GM19035 (cell line): ENCODE measurements at regions not wholly inside any gene's neighbourhood (a gene's known extent, or its start where the extent isn't known, plus 50 kb on each side); places are given as distances from the start of the nearest gene placed in this dataset.

Source experiments
- ATAC-seq: cut with Tn5 transposase; IDR thresholded peaks from one replicate; pipeline ENCODE4 v1.9.1; 2021; ENCODE audit not compliant: unreplicated experiment

DNA sequence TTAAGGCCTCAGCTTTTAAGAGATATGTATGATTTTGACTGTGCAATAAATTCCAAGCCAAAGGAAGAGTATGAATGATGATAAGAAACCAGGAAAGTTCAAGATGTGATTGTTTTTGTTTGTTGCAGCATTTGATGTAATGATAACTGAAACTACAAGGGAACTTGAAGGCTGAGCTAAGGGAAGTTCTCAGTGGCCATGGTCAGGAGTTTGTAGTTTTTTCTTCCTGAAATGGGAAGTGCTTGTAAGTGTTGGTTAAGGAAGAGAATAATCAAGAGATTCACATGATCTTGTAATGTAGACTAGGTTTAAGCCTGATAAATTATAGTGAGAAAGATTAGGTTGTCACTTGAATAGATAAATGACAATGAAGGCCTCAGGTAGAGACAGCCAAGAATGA, 53.4 kb downstream of the PTCHD4 start:
- ATAC-seq = no peak

DNA sequence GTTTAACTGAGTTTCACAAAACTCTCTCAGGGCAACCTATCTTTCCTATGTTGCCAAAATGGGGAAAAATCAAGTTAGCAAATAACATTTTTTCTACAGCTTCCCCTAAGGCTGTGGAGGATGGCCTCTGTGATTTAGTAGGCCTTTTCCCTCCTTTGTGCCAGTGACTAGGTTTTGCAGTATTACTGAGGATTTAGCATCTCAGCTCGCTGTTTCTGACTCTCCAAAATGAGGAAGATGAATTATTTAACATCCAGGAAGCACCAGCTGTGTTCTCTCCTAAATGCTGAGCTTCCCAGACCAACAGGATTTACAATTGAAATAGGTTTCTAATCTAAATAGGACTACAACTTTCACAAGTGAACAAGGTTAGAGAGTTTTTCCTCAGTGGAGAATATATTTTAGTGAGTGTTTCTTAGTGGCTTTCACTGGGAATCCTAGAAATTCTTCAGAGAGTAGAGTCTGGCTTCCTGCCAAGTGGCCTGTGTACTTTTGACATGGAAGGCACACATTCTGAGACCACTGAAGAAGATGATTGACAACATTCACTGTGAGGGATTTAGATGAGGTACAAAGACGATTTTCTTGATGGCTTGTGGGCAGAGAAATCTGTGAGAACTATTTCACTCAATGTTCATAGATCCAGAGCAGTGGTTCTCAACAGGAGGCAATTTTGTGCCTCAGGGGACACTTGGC, 62.4 kb downstream of the PTCHD4 start:
- ATAC-seq = no peak

DNA sequence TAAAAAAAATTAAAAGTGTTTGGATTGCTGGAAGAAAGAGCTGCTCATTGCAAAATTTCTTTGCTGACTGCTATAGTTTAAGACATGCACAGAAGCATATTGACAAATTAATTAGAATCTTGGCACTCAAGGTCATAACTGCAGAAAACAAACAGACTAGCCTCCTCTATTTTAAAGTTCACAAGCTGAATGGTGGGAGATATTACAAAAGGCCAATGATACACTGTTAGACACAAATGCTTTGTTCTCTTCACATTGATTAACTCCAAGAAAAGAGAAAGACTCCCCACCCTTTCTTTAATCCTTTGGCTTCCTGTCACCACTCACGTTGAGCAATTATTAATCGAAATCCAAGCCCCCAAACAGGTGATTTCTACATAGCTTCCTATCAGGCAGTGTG, 69.1 kb downstream of the PTCHD4 start:
- no peak for ATAC-seq

DNA sequence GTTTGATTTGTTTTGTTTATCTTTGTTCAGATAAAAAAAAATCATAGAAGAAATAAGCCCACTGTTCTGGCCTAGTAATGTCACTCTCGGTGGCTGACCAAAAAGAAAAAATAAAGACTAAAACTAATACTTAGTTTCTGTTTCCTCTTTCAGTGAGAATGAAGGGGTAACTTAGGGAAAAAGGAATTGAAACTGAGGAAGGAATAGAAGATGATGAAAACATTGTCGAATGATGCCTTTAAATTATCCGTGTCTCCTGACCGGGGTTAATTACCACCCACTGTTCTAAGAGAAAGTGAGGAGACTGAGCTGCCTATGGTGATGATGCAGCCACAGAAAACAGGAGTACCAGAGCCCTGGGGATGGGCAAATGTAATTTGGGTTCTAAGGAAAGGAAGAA, 73.1 kb downstream of the PTCHD4 start:
- no peak for ATAC-seq

DNA sequence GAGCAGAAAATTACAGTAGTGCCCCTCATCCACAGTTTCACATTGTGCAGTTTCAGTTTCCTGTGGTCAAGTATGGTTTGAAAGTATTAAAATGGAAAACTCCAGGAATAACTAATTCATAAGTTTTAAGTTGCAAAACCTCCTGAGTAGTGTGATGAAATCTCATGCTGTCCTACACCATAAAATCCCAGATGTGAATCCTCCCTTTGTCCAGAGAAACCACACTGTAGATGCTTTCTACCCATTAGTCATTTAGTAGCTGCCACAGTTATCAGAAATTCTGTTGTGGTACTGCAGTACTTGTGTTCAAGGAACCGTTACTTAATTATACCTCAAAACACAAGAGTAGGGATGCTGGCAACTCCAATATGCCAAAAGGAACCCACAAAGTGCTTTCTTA, 74.7 kb downstream of the PTCHD4 start:
- no peak for ATAC-seq

DNA sequence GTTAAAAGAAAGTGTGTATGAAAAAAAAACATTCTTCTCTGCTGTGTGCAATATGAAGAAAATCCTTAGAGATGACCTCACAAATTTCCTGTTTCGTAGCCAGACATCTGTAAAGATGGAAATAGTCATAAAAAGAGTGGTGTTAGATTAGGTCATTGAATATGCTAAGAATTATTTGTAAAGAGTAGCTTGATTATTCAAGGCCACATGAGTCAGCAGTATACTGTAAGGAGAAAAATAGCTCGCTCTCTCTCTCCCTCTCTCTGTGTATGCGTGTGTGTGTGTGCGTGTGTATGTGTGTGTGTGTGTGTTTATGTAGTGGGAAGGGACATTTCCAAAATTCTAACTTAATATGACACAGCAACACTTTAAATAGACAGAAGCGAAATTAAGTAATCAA, 78.8 kb downstream of the PTCHD4 start:
- ATAC-seq = no peak

DNA sequence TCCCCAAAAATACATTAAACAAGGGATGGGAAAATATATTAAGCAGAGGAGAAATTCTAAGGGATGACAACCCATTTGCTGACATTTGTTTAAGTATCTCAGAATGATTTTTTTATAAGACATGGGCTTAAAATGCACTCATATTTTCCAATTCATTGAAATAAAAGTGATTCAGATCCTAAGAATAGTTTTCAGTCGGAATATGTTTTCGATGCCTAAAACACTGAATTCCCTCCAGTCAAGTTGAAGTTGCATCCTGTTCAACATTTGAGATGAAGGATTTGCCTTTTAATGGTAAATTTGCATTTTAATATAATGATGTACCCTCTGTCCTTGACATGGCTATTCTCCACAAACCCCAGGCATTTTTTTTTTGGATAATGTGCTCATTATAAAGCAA, 79.3 kb downstream of the PTCHD4 start:
- no peak for ATAC-seq

DNA sequence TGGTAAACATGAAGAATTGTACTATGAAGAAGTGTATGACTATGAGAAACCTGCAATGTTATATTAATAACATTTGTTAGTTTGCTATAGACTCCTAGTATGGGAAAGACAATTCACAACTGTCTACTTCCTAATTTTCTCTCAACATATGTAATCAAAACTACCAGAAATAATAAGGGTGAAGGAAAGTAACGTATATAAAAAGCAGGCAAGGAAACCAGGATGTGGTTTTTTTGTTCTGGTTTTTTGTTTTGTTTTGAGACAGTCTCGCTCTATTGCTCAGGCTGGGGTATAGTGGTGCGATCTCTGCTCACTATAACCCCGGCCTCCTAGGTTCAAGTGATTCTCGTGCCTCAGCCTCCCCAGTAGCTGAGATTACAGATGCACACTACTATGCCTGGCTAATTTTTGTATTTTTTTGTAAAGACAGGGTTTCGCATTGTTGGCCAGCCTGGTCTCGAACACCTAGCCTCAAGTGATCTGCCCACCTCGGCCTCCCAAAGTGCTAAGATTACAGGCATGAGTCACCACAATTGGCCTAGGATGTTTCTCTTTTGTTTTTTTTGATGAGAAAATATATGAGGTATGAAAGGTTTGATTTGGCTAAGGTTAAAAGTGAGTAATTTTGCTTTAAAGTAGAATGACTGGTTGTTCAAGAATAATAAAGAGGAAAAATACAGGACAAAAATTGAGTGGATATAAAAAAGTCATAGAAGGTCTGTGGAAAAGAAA, 83.1 kb downstream of the PTCHD4 start:
- peak; percentile 50 for ATAC-seq

DNA sequence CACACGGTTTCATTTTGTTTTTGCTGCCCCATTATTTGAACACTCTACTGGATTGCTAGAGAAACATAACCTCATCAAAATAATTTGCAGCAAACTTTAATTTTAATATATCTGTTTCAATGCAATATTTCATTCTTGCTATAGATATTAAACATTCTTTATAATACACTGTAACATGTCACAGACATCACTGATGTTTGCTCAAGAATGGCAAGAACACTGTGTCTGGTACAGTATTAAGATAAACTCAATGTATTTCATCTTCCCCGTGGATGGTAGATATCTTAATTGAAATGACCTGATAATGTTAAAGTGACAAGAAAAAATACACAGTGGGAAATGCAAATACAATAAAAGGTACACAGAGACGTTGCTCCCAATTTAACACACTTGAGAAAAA, 86.0 kb downstream of the PTCHD4 start:
- no peak for ATAC-seq

DNA sequence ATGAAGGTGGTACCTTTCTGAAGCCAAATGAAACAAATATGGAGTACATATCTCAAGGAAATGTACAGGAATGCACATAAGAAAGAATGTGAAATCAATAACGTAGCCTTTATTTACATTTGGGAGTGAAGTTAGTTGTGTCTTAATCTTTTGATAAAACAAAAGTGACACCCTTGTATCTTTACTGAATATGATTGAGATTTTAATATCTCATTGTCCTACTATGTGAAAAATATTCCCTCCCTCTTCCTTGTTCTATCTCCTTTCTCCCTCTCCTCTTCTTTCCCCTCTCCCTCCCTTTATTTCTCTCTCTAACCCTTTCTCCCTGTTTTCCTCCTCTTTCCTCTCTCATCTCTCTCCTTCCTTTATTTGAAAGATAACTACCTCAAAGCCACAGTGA, 89.1 kb downstream of the PTCHD4 start:
- no peak for ATAC-seq

DNA sequence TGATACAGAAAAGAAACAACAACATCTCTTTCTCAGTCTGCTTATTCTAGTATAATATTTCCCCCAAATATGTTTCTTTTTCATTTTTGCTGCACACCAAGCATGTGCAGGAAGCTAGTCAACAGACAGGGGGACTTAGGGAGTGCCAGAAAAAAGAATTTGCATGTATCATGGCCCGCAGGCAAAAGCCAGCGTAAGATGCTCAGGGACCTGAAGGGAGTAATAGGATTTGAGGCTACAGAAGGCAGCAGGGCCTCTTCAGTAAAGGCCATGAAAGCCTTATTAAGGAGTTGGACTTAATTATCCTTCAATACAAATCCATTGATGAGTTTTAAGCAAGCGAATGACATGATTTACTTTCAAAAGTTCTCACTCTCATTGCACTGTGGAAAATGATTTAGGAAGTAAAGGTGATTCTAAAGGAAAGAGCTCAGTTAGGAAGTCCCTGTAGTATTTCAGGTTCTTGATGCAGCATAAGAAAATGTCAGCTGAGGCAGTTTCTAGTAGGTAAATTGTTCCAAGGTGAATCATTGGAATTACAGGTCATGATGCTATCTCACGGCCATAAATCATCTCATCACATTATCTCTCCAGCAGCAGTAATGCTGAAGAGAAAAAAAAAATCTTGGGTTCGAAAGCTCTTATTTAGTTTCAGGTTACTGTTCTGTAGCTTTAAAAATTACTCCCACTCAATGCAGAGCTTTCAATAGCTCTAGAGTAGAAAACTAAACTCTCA, 94.8 kb downstream of the PTCHD4 start:
- no peak for ATAC-seq

DNA sequence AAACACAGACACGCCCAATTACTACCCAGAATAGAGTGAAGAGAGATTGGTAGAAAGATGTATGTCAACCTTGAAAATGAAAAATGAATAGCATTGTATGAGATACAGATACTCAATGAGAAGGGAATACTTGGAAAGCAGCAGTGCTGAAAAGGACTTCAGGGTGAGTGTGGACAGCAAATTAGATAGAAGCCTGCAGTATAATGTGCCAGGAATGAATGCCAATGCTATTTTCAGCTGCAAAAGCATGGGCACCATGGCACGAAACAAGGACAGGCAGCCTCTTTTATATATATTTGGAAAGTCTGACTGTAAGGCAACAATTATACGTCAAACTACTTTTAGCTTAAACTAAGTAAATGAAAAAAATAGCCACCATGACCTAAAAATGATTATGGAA, 118.2 kb downstream of the PTCHD4 start:
- no peak for ATAC-seq

DNA sequence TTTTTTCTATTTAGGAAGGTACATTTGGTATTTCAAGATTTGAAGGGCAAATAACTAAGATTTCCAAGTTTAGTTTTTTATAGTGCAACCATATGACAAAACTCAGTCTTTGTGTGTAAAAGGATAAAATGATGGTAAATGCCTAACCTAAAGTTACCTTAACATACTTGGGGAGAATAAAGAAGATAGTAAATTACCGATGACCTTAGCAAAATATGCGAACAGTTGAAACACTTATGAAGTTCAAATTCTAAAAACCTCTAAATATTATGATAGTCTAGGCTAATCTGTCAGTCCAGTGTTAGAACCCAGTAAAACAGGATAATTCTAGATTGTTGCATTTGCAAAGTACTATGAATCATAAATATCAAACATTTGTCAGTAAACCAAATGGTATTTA, 127.5 kb downstream of the PTCHD4 start:
- no peak for ATAC-seq

DNA sequence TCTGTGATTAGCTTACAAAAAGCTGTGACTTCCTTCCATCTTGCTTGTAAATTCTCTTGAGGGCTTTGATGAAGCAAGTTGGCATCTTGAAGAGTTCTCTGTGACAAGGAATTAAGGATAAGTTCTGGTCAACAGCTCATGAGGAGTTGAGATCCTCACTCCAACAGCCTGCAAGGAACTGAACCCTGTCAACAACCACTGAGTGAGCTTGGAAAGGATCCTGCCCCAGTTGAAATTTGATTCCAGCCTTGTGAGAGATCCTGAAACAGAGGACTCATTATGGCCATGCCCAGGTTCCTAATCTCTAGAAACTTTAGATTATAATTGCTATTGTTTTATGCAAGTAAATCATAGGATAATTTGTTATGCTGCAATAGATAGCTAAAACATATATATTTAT, 133.7 kb downstream of the PTCHD4 start:
- no peak for ATAC-seq

DNA sequence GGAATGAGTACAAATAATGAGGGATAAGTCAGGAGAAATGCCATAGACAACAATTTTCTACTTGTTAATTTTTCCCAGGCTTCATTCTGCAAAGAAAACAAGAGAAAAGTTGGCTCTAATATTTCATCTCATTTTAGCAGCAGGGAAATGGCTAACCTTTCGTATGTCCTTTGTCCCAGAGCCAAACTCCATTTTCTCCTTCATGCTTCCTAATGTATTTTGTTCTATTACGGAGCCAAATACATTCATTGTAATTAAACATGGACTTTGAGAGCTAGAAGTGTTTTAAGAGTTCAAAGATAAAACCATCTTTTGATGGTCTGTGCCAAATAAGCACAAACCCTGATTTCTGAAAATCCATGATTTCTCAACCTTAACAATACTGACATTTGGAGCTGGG, 136.9 kb downstream of the PTCHD4 start:
- no peak for ATAC-seq

DNA sequence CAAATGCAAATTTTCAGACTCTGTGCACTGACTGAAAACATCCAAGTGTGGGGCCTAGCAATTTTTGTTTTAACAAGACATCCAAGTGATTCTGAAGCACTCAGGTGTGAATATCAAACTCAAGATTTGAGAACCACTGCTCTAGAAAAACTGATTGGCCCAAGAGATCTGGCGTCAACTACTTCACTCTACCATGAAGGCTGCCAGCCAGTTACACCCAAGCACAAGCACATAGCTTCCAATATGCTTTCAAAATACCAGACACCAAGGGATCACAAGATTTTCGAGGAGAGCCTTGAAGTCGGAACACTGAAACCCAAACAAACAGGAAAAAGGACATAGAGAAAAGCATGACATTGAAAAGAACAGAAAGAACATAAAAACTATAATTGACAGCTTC, 140.2 kb downstream of the PTCHD4 start:
- no peak for ATAC-seq

DNA sequence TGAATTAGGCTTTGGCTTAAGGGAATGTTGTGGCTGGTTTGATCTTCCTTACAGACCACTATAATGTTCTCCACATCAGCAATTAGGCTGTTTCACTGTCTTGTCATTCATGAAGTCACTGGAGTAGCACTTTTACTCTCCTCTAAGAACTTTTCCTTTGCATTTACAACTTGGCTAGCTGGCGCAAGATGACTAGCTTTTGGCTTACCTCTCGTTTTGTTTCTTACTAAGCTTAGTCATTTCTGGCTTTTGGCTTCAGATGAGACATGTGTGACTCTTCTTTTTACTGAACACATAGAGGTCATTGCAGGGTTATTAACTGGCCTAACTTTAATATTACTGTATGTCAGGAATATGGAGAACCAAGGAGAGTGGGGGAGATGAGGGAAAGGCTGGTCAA, 143.2 kb downstream of the PTCHD4 start:
- peak; percentile 53 for ATAC-seq

DNA sequence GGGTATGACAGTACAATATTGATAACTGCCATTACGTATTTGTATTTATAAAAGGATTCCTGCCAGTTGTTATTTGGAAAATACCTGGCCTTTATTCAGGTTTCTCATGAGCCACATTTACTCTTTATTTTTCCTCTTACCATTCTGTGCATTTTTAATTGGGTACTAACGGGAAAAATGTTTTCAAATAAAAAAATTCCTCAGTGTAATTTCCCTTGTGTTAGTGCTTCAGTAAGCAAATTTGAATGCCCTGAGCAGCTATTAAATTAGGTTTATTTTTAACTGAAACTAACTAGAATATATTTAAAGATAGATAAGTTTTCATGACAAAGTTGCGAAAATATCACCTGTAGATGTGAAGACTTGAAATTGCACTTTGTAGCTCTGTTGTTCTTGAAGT, 146.0 kb downstream of the PTCHD4 start:
- no peak for ATAC-seq

DNA sequence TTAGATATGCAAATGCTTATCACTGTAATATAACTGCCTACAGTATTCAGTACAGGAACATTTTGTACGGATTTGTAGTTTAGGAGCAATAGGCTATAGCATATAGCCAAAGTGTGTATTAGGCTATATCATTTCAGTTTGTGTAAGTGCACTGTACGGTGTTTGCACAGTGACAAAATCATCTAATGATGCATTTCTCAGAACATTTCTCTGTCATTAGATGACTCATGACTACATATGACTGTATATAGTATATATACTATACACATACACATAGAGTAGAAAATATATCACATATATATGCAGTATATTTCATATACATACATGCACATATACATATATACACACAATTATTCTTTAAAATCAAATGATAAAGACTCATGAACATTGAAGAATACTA, 158.4 kb downstream of the PTCHD4 start:
- no peak for ATAC-seq

DNA sequence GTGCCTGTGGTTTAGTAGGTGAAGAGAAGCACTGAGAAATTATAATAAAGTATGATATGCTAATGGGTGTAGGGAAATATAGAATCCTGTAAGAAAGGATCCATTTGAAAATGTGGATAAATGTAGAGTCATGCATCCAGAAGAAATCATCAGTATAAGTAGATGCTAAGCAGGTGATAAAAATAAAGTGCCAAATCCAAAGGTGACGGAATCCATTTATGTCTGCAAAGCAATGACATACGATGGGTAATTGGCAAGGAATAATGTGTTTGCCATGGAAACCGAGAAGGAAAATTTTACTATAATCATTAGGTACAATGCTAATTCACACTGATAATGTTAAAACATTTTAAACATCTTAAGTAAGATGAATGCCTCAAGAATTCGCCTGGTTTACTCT, 163.0 kb downstream of the OPN5 start:
- no peak for ATAC-seq

DNA sequence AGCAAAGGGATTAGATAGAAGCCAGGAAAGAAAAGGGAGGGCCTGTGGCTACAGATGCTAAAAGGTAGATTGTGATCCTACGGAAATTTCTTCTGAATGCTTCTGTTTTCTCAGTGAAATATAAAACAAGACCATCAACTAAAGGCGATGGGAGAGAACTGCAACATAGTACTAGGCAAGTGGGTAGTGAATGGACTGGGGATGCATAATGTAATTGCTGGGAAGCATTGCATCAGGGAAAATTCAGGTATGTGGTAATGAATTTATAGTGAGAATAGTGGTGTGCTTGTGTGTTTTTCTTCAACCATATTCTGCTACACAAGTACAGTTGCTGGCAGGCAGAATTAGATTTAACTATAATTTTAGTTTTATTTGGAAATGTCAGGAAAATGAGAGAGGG, 156.6 kb downstream of the OPN5 start:
- no peak for ATAC-seq

DNA sequence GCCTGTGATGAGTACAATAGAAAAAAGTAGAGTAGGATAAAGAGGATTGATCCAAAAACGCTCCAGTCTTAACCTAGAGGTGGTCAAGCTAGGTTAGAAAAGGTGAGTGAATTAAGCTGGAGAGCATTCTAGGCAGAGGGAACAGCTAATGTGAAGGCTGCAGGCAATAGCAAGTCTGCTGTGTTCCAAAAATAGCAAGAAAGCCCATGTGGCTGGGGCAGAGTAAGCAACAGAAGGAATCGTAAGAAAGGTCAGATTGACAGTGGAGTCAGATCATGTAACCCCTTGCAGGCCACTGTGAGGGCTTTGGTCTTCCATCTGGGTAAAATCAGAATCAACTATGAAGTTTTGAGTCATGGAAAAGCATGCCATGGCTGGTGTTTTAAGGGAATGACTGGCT, 155.0 kb downstream of the OPN5 start:
- no peak for ATAC-seq
